ENCODE measurements at regions not wholly inside any gene's neighbourhood (a gene's known extent, or its start where the extent isn't known, plus 50 kb on each side); places are given as distances from the start of the nearest gene placed in this dataset.

DNA sequence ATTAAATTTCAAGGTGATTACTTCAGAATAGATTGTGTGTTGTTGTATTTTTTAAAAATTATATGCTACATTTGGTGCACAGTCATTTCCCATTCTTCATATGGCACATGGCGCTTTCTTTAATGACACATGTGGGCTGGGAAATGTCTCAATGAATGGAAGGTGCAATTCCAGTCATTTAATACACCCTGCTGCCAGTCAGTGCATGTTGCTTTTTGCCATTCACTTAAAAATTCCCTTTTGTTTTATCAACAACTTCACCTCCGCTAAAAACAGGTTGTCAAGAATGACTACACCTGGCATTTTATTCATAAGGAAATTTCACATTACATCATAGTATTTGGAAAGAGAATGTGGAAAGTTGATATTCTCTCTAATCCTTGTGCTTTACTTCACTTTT is 716.4 kb upstream of the ADAMTS5 start:
- in situ Hi-C loops (cut with MboI; ENCODE audit: low sequenced_read_pairs, unreplicated experiment), result no loop called here
- DNase-seq (ENCODE audit: low spot score), result no peak
- TF ChIP-seq, protein P1, sequence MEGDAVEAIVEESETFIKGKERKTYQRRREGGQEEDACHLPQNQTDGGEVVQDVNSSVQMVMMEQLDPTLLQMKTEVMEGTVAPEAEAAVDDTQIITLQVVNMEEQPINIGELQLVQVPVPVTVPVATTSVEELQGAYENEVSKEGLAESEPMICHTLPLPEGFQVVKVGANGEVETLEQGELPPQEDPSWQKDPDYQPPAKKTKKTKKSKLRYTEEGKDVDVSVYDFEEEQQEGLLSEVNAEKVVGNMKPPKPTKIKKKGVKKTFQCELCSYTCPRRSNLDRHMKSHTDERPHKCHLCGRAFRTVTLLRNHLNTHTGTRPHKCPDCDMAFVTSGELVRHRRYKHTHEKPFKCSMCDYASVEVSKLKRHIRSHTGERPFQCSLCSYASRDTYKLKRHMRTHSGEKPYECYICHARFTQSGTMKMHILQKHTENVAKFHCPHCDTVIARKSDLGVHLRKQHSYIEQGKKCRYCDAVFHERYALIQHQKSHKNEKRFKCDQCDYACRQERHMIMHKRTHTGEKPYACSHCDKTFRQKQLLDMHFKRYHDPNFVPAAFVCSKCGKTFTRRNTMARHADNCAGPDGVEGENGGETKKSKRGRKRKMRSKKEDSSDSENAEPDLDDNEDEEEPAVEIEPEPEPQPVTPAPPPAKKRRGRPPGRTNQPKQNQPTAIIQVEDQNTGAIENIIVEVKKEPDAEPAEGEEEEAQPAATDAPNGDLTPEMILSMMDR (IDR thresholded peaks at IDR 0.05; ENCODE audit: borderline replicate concordance, control extremely low read depth, extremely low read depth, insufficient read depth, missing control alignments), result no peak

DNA sequence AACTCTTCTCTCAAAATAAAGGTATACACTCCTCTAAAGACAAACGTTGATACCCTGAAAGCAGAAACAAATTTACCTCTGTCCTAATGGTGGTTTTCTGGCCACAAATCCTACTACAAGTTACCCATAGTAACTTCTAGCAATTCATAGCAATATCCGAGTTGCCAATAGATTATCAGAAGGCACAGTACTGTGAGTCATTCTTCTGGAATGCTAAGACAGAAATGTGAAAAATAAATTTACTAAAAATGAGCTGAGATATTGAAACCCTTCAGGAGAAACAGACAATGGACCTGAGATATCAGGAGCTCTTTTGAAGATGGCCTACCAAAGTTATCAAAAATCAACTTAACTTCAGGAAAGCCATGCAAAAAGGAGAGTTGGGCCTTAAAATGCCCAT is 715.0 kb upstream of the ADAMTS5 start:
- in situ Hi-C loops (cut with MboI; ENCODE audit: low sequenced_read_pairs, unreplicated experiment), result no loop called here
- TF ChIP-seq, protein P1 (IDR thresholded peaks at IDR 0.05; ENCODE audit: borderline replicate concordance, control extremely low read depth, extremely low read depth, insufficient read depth, missing control alignments), result no peak
- DNase-seq (ENCODE audit: low spot score), result no peak

DNA sequence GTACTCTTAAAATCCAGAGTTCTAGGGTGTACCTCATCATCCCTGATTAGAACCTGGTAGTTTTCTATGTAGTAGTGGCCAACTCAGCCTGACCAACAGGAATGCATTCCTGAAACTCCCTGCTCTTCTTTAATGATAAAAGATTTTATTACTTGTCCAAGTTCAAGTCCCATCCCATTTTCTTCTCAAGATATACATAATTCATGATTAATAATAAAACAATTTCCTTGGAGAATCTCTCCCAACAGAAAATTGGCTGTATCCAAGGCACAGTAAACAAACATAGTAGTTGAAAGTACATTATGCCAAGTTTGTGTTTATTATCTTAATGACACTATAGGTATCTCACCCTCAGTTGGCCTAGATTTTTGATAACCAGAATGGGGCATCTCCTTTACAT is 714.1 kb upstream of the ADAMTS5 start:
- DNase-seq (ENCODE audit: low spot score), result no peak
- in situ Hi-C loops (cut with MboI; ENCODE audit: low sequenced_read_pairs, unreplicated experiment), result no loop called here
- TF ChIP-seq, protein P1 (IDR thresholded peaks at IDR 0.05; ENCODE audit: borderline replicate concordance, control extremely low read depth, extremely low read depth, insufficient read depth, missing control alignments), result no peak

DNA sequence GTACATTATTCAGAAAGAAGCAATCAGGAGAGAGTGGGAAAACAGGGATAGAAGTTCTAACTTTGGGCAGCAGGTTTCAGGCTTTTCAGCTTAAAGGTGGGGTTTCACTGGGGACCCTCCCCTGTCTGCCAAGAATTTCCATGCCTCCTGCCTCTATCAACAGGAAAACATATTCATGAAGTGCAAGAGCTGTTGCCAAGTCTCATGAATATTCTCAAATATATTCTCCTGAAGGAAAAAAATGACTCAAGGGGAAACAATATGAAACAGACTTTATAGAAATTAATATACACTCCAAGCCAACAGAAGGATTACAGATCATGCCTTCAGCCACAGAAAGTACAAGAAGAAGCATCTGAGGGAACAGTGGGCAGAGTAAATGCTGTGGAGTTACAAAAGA is 713.3 kb upstream of the ADAMTS5 start:
- DNase-seq (ENCODE audit: low spot score), result no peak
- in situ Hi-C loops (cut with MboI; ENCODE audit: low sequenced_read_pairs, unreplicated experiment), result no loop called here

DNA sequence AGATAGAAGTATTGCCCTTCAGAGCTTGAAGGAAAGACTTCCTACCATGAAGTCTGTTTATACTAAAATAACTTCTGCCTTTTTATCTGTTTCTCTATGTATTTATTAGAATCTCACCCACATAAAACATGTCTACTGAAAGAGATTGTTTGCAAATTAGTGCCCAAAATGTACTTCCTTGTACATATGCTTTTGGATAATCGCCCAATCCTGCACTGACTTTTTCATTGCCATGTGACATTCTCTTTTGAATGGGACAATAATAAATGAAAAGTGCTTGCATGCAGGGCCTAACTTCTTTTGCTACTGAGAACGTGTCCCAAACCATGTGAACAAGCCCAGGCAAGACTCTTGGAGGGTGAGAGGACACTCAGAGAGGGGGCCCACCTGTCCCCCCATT is 711.6 kb upstream of the ADAMTS5 start:
- DNase-seq (ENCODE audit: low spot score), result no peak
- TF ChIP-seq, protein P1 (IDR thresholded peaks at IDR 0.05; ENCODE audit: borderline replicate concordance, control extremely low read depth, extremely low read depth, insufficient read depth, missing control alignments), result no peak
- in situ Hi-C loops (cut with MboI; ENCODE audit: low sequenced_read_pairs, unreplicated experiment), result no loop called here

More for the DNA sequence above, 713.3 kb upstream of the ADAMTS5 start:
- TF ChIP-seq, protein P1 (IDR thresholded peaks at IDR 0.05; ENCODE audit: borderline replicate concordance, control extremely low read depth, extremely low read depth, insufficient read depth, missing control alignments), result no peak

DNA sequence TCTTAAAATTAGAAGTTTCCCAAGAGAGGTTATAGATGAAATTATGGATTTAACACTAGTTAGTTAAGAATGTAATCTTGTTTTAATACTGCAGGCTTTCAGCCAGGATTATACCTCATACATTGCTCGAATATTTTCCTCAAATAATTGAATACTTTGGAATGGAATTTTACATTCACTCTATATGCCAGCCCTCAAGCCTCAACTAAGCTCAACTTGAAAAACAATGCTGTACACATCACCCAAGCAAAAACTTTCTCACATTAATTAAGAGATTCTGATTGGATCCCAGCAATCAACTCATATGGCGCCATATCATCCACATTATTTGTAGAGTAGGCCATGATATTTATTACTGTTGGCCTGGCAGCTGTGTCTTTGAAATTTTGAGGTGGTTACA is 710.7 kb upstream of the ADAMTS5 start:
- no peak for DNase-seq (ENCODE audit: low spot score)
- TF ChIP-seq, protein P1 (IDR thresholded peaks at IDR 0.05; ENCODE audit: borderline replicate concordance, control extremely low read depth, extremely low read depth, insufficient read depth, missing control alignments), result no peak
- in situ Hi-C loops (cut with MboI; ENCODE audit: low sequenced_read_pairs, unreplicated experiment), result no loop called here

DNA sequence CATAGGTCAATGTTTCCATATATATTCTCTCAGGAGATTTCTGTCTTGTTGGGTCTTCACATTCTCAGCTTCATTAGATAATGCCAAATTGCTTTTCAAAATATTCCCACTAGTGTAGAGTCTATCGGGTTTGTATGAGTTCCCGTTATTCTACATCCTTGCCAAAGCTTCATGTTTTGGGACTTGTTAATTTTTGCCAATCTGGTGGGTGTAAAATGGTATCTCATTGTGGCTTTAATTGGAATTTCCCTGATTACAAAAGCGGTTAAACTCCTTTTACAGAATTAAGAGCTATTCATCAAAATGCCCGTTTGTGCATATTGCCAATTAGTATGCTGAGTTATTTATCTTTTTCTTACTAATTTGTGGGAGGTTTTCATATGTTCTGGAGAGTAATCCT is 708.4 kb upstream of the ADAMTS5 start:
- in situ Hi-C loops (cut with MboI; ENCODE audit: low sequenced_read_pairs, unreplicated experiment), result no loop called here

More for the DNA sequence above, 708.4 kb upstream of the ADAMTS5 start:
- TF ChIP-seq, protein P1 (IDR thresholded peaks at IDR 0.05; ENCODE audit: borderline replicate concordance, control extremely low read depth, extremely low read depth, insufficient read depth, missing control alignments), result no peak
- DNase-seq (ENCODE audit: low spot score), result no peak
